ENCODE measurements at regions not wholly inside any gene's neighbourhood (a gene's known extent, or its start where the extent isn't known, plus 50 kb on each side); places are given as distances from the start of the nearest gene placed in this dataset.

DNA sequence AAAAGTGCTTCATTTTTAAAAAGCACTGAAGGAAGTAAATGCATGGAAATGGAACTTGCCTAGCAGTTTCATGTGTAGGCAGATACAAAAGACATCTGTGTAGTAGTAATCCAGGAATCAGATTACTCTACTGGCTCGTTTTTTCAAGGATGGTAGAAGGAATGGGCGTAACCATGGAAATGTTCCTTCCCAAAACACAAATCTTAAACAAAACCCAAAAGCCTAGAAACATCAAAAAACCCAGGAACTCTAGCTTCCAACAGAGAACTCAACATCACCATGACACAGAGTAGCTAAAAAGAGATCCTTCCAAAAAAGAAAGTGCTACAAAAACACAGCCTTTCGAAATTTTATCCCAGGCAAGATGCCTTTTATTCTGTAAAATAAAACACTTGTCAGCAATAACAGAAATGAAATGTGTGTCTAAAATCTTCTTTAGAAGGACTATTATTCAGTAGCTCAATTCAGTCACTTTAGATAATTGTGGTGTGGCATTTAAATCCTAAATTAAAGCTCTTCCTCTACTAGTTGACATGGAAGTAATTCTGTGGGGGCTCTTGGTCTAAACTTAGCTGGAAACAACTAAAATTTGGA, 81.7 kb downstream of the FAM217A start:
- DNase-seq (ENCODE audit: low read depth in 4 of 4, low spot score in 3 of 4) = no peak

DNA sequence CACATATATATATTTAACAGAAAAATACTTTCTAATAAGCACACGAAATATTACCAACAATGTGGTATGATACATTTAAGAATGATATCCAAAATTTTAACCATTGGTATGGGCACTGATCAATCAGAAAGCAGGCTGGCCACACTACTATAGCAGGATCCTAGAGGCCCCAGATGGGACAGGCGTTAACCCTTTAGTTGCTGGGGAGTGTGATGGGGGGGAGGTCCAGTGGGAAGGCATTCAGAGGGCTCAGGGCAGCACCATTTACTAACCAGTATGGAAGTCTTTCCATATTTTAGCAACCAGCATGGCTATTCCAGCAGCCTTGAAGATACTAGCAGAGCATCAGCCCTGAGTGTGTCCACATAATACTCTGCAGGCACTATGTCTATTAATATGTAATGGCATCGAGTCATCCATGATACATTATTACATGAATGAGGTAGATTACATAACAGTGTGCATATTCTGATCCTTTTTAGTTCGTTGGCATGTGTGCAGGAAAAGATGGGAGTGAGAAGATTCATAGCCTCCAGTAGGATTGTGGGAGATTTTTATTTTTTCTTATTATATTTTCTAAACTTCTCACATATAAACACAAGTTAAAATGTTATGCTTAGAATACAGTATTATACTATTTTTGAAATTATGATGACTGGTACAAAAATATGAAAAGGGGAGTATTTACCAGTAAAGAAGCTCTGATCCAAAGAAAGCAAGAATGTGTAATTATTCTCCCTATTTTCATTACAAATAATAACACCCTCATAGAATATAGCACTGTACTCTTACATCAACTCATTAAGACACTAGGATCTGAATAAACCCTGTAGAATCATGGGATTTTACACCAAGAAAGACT, 78.9 kb downstream of the FAM217A start:
- no peak for DNase-seq (ENCODE audit: low read depth in 4 of 4, low spot score in 3 of 4)

DNA sequence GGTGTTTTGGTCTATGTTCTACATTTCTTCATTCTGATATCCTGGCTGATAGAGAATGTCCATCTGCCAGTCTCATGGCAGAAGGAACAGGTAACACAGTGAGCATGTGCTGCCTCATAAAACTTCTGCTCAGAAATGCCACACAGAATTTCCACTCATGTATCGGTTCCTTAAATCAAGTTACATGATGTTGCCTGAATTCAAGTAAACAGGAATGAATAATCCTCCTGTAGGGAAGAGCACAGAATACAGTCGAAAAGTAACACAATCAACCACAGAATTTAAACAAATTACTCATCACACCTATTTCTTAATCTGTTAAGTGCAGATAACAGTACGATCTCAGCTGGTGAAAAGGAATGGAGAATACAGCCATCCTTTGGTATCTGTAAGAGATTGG, 74.7 kb downstream of the FAM217A start:
- no peak for DNase-seq (ENCODE audit: low read depth in 4 of 4, low spot score in 3 of 4)

DNA sequence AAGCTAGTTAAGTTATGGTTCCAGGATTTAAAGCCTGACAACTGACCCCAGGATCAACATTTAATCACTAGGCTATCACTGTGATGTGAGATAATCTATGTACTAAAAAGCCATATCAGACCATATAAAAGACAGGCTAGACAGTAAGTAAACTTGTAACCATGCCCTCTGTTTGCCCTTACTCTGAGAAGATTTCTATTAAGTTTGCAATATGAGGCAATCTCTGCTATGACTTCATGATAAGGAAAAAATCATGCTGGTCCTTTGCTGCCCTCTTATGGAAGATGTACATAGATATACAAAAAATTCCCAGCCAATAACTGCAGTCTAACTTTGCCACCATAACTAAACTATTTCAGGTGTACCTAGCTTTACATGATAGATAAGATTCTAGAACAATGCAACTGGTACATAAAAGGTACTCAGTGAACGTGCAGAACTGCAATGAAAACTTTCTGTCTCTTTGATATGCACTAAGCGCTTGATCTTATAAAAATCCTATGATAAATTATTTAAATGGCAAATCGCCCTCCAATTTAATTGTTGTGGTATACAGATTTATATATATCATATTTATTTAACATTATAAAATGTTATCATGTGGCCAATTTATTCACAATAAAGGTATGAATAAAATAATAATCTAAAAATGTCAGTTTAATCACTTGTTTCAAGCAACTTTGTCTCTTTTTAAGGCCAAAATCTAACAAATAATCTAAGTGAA, 70.5 kb downstream of the FAM217A start:
- no peak for DNase-seq (ENCODE audit: low read depth in 4 of 4, low spot score in 3 of 4)

DNA sequence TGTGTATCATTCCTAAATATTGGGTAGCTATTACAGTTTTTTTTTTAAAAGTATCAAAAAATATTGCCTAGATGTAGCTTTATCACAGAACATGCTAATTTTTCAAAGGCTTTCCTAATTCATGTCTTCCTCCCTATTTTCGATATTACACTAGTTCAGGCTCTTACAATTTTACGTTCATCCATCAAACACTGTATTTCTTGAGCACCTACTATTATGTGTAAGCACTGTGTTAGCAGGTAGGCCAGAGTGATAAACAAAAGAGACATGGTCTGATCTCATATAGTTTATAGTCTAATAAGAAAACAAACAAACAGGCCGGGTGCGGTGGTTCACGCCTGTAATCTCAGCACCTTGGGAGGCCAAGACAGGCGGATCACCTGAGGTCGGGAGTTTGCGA, 69.5 kb downstream of the FAM217A start:
- DNase-seq (ENCODE audit: low read depth in 4 of 4, low spot score in 3 of 4) = no peak

DNA sequence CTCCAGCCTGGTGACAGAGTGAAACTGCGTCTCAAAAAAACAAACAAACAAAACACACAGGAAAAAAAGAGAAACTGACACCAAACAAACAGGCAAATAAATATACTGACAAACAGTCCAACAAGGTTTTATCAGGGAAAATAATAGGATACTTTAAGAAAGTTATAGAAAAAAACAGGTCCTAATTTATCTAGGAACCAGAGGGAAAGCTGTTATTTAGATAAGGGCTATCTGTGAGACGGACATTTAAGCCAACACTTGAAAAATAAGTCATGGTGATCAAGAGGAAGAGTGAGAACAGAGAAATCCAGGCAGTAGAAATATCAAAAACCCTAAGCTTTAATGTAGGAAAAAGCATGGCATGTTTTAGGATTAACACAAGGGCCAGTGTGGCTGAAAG, 68.9 kb downstream of the FAM217A start:
- no peak for DNase-seq (ENCODE audit: low read depth in 4 of 4, low spot score in 3 of 4)

DNA sequence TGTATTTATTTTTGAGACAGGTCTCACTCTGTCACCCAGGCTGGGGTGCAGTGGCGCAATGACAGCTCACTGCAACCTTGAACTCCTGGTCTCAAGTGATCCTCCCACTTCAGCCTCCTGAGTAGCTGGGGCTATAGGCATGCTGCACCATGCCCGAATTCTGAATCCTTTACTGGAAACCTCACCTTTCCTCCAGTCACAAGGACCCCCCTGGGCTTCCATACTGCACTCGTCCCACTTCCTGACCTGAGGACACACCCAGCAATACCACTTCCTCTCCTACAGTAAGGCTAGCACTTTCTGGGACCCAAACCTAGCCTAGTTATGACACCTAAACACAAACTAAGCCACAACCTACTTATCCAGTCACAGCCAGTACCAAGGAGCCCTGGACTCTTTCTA, 68.2 kb downstream of the FAM217A start:
- no peak for DNase-seq (ENCODE audit: low read depth in 4 of 4, low spot score in 3 of 4)

DNA sequence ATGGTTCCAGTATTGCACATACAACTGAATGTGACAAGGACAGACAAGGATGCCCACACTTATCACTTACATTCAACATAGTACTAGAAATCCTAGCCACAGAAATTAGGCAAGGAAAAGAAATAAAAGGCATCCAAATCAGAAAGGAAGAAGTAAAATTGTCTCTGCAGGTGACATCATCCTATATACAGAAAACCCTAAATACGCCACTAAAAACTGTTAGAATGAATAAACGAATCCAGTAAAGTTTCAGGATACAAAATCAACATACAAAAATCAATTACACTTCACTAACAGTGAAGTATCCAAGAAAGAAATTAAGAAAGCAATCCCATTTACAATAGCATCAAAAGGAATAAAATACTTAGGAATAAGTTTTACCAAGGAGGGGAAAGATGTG, 66.1 kb downstream of the FAM217A start:
- DNase-seq (ENCODE audit: low read depth in 4 of 4, low spot score in 3 of 4) = no peak

DNA sequence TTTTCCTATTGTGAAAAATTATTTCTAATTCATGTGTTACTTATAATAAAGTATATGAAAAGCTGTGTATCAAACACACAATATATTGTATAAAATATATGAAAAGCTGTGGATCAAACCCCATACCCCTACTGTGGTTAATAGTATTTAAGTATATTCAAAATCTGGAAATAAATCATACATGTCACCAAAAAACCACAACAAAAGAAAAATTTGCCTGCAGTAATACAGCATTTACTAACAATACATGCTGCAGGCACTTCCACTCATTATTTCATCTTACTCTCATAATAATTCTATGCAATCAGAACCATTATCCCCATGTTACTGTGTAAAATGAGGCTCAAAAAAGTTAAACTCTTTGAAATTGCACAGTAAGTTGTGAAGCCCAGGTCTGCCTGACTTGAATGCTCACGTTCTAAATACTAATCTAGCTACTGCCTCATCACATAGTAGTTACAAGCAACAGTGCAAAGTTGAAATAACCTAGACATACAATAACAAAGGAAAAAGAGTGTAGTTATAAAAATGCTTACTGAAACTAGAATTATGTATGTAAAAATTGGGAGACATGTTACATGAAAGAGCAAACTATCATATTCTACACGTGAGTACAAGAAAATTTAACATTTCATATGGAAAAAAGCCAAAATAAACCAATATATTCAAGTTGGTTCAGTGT, 61.7 kb downstream of the FAM217A start:
- no peak for DNase-seq (ENCODE audit: low read depth in 4 of 4, low spot score in 3 of 4)

DNA sequence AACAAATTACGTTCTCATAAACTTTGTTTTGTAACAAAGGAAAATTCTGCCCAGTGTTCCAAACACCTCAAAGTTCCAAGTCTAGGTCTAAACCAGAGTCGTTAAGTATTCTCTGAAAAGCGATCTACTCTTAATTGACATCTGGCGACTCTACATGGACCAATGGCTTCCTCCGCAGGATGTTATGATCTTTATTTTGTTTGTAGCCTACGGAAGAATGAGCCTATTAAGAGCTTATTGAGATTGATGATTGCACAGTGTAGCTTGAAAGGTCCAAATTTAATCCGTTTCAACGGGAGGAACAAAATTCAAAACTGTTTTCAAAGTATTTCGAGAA, 61.1 kb downstream of the FAM217A start:
- DNase-seq (ENCODE audit: low read depth in 4 of 4, low spot score in 3 of 4) = peak in 2 of 4 donors; percentile 44 to 55

DNA sequence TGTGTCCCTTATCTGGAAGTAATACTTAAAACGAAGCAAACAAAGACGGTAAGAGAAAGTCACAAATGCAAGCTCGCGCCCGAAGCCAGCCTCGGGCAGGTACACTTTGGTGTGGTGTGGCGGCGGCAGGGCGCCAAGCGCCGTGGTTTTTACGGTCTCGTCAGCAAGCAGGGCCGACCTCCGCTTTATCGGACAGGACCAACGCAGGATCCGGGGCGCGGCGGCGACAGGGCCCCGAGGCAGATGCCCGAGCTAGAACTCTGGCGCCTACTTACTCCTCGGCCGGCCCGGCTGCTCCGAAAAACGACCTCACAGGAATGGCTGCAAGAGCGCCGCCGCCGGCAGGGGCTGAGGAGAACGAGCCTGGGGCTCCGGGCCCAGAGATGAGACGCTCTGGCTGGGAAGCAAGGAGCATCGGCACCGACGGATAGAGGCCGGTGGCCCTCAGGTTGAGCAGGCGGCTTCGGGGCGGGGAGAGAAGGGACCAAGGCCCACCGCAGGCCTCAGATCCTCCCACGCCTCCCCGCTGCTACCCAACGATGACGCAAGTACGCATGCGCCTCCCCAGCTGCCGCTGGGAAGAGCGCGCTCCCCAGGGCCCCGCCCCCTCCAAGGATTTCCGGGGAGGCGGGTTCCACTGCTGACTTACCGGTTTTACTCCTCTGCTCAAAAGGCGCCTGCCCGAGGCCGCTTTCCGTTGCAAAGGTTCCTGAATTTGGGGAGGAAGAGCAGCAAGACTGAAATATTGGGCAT, 60.6 kb downstream of the FAM217A start:
- DNase-seq (ENCODE audit: low read depth in 4 of 4, low spot score in 3 of 4) = peak; percentile 95 to 96 (median 96)
